ENCODE measurements at regions not wholly inside any gene's neighbourhood (a gene's known extent, or its start where the extent isn't known, plus 50 kb on each side); places are given as distances from the start of the nearest gene placed in this dataset.

- CTCF ChIA-PET: no interaction called here
- Histone ChIP-seq H3K36me3 (ENCODE audit: control insufficient read depth, insufficient read depth, low read length) (no peaks in the 10 kb centered on the region), H3K27me3 (ENCODE audit: control insufficient read depth, insufficient read depth, low read length) (peaks cover 9% of the 10 kb centered on the region), H3K4me3 (ENCODE audit: low read depth, low read length) (no peak overlapping the region)
- POLR2A ChIA-PET: no interaction called here
- TF ChIP-seq, protein P1, sequence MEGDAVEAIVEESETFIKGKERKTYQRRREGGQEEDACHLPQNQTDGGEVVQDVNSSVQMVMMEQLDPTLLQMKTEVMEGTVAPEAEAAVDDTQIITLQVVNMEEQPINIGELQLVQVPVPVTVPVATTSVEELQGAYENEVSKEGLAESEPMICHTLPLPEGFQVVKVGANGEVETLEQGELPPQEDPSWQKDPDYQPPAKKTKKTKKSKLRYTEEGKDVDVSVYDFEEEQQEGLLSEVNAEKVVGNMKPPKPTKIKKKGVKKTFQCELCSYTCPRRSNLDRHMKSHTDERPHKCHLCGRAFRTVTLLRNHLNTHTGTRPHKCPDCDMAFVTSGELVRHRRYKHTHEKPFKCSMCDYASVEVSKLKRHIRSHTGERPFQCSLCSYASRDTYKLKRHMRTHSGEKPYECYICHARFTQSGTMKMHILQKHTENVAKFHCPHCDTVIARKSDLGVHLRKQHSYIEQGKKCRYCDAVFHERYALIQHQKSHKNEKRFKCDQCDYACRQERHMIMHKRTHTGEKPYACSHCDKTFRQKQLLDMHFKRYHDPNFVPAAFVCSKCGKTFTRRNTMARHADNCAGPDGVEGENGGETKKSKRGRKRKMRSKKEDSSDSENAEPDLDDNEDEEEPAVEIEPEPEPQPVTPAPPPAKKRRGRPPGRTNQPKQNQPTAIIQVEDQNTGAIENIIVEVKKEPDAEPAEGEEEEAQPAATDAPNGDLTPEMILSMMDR (IDR thresholded peaks at IDR 0.05; ENCODE audit: insufficient read depth, low read depth, low read length): no peak
- no peak for DNase-seq (ENCODE audit: low read depth)
Measured at GRCh38 chr13:24081387-24081786, 79.1 kb upstream of the SPATA13 start.

GRCh38 chr13:24083141-24083540 is 77.4 kb upstream of the SPATA13 start:
- ChIA-PET CTCF (interaction anchor here (0.8 to 1.5 kb wide), 5 partner anchors 12 to 146 kb away, joined by 3 to 5 read pairs (median 4); no protein-coding TSS in a partner anchor), POLR2A (no interaction called here)
- H3K36me3 ChIP-seq (ENCODE audit: control insufficient read depth, insufficient read depth, low read length): no peaks in the 10 kb centered on the region
- TF ChIP-seq, protein P1 (IDR thresholded peaks at IDR 0.05; ENCODE audit: insufficient read depth, low read depth, low read length): no peak
- H3K27me3 ChIP-seq (ENCODE audit: control insufficient read depth, insufficient read depth, low read length): peaks cover 9% of the 10 kb centered on the region
- no peak for DNase-seq (ENCODE audit: low read depth)
- no peak overlapping the region for H3K4me3 ChIP-seq (ENCODE audit: low read depth, low read length)

DNA sequence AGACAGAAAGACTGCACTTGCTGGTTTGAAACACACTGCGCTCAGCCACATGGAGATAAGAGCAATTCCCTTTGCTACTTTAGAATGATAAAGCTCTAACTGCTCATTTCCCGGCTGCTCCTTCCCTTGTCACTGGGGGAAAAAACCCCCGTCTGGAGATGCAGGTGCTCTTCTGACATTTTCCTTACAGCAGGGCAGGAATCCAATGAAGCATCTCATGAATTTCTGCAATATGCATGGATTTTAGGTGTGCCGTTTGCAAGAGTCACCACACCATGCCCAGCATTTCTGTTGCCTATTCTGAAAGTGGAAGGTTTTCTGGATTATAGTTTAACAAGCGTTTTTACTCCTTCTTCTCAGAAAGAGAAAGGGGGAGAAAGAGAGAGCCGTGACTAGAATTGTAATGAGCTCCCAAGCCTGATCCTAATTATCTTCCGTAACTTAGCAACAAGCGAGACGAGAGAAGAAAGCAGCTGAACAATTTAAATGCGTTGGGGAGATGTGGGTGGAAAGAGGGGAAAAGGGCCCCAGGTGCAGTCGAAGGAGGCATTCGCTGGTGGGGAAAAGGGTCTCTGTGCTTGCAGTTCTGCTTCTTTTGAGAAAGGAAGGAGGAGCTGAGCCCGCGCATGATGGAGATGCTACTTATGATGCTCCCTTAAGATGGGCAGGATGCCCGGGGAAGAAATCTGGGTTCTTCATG is 76.6 kb upstream of the SPATA13 start:
- H3K4me3 ChIP-seq (ENCODE audit: low read depth, low read length): no peak overlapping the region
- no peaks in the 10 kb centered on the region for H3K36me3 ChIP-seq (ENCODE audit: control insufficient read depth, insufficient read depth, low read length)
- POLR2A ChIA-PET: interaction anchor here (0.6 kb wide), 1 partner anchor 54 kb away, joined by 5 read pairs; no protein-coding TSS in a partner anchor
- CTCF ChIA-PET: interaction anchor here (1.0 to 2.3 kb wide), 4 partner anchors 13 to 64 kb away, joined by 3 to 5 read pairs (median 4); no protein-coding TSS in a partner anchor
- peaks cover 9% of the 10 kb centered on the region for H3K27me3 ChIP-seq (ENCODE audit: control insufficient read depth, insufficient read depth, low read length)
- TF ChIP-seq, protein P1 (IDR thresholded peaks at IDR 0.05; ENCODE audit: insufficient read depth, low read depth, low read length): no peak
- no peak for DNase-seq (ENCODE audit: low read depth)

DNA sequence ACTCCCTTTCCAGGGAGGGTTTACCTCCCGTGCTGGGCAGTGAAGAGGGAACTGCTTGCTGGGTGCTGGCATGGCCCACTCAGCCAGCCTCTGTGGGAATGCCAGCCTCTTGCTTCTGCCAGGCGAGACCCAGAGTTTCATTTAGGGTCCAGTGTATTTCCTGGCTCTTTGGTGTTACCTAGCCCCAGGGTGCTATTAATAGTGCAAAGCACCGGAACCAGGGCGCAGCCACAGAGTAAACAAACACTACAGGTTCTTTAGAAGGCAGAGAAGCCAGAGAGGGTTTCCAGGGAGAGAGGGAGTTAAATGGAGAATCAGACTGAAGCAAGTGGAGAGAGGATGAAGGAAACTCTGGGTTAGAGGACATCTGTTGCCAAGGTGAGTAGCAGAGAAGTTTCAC is 74.9 kb upstream of the SPATA13 start:
- H3K27me3 ChIP-seq (ENCODE audit: control insufficient read depth, insufficient read depth, low read length): peaks cover 9% of the 10 kb centered on the region
- no peak overlapping the region for H3K4me3 ChIP-seq (ENCODE audit: low read depth, low read length)
- POLR2A ChIA-PET: no interaction called here
- no peak for DNase-seq (ENCODE audit: low read depth)
- TF ChIP-seq, protein P1 (IDR thresholded peaks at IDR 0.05; ENCODE audit: insufficient read depth, low read depth, low read length): no peak
- CTCF ChIA-PET: interaction anchor here (1.8 to 2.3 kb wide), 2 partner anchors 8 to 15 kb away, joined by 3 to 5 read pairs; no protein-coding TSS in a partner anchor
- H3K36me3 ChIP-seq (ENCODE audit: control insufficient read depth, insufficient read depth, low read length): no peaks in the 10 kb centered on the region

GRCh38 chr13:24086642-24087041 is 73.9 kb upstream of the SPATA13 start:
- Histone ChIP-seq H3K36me3 (ENCODE audit: control insufficient read depth, insufficient read depth, low read length) (no peaks in the 10 kb centered on the region), H3K27me3 (ENCODE audit: control insufficient read depth, insufficient read depth, low read length) (peaks cover 9% of the 10 kb centered on the region), H3K4me3 (ENCODE audit: low read depth, low read length) (no peak overlapping the region)
- ChIA-PET CTCF (interaction anchor here (1.8 kb wide), 1 partner anchor 9 kb away, joined by 3 read pairs; no protein-coding TSS in a partner anchor), POLR2A (no interaction called here)
- TF ChIP-seq, protein P1 (IDR thresholded peaks at IDR 0.05; ENCODE audit: insufficient read depth, low read depth, low read length): no peak
- DNase-seq (ENCODE audit: low read depth): no peak

All from BJ (cell line).